H1 (cell line): ENCODE measurements at regions not wholly inside any gene's neighbourhood (a gene's known extent, or its start where the extent isn't known, plus 50 kb on each side); places are given as distances from the start of the nearest gene placed in this dataset.

Experiments used
- CTCF ChIA-PET: fragments of 300-600 bp; sonication (Branson Sonifier 250); formaldehyde crosslinking; loops from one replicate; lab custom pipeline; 2021; ENCODE audit not compliant: partially characterized antibody; lab: Charles Lee
- POLR2A ChIA-PET: fragments of 300-600 bp; sonication (Branson Sonifier 250); formaldehyde crosslinking; loops from one replicate; lab custom pipeline; 2021; ENCODE audit warnings: inconsistent platforms; ENCODE audit not compliant: partially characterized antibody; lab: Charles Lee
- DNase-seq, 2 experiments: peaks; one replicate each; pipeline versions ENCODE4 v3.0.0 to v3.0.0-alpha.2; 2010 to 2022; ENCODE audit warnings: low spot score in 2 of 2, low read depth in 1 of 2, mixed read lengths in 1 of 2
- FAIRE-seq: peaks from 2 replicates; lab custom pipeline; 2011; peaks lifted over from hg19 to GRCh38; lab: Jason Lieb, UNC
- H2AFZ ChIP-seq: 2 replicates; pipeline ENCODE4 v1.8.1; 2012; ENCODE audit warnings: low read length, inconsistent platforms
- H2AK5ac ChIP-seq: 2 replicates; pipeline ENCODE4 v1.6.1; 2013; ENCODE audit warnings: low read depth, low read length
- H2BK120ac ChIP-seq: replicated peaks from 2 replicates; pipeline ENCODE3; 2013; ENCODE audit warnings: low read depth, low read length, inconsistent platforms
- H2BK12ac ChIP-seq: 2 replicates; pipeline ENCODE4 v1.6.1; 2013; ENCODE audit warnings: low read depth, low read length
- H2BK15ac ChIP-seq: 2 replicates; pipeline ENCODE4 v1.6.1; 2013; ENCODE audit warnings: low read length
- H2BK20ac ChIP-seq: 2 replicates; pipeline ENCODE4 v1.6.1; 2013; ENCODE audit warnings: low read length
- H2BK5ac ChIP-seq: 2 replicates; pipeline ENCODE4 v1.6.1; 2013; ENCODE audit warnings: low read depth, low read length
- H3K14ac ChIP-seq: 2 replicates; pipeline ENCODE4 v1.6.1; 2013; ENCODE audit warnings: inconsistent platforms; ENCODE audit not compliant: insufficient read length
- H3K18ac ChIP-seq: 2 replicates; pipeline ENCODE4 v1.6.1; 2013; ENCODE audit warnings: low read length; ENCODE audit errors: extremely low read depth
- H3K23ac ChIP-seq: 2 replicates; pipeline ENCODE4 v1.6.1; 2013; ENCODE audit warnings: inconsistent platforms; ENCODE audit not compliant: insufficient read length
- H3K23me2 ChIP-seq: 2 replicates; pipeline ENCODE4 v1.6.1; 2013; ENCODE audit warnings: low read depth, low read length
- H3K27ac ChIP-seq: 2 replicates; pipeline ENCODE4 v1.6.1; 2011; ENCODE audit warnings: low read depth, low read length, inconsistent platforms
- H3K27me3 ChIP-seq, 4 experiments: replicated peaks in 1 of 4; 1 replicate in 1 of 4; 2 replicates in 3 of 4; pipeline versions ENCODE4 v1.6.1 to v1.8.1; 2011 to 2013; ENCODE audit warnings: low read length in 3 of 4, mild to moderate bottlenecking in 3 of 4, inconsistent platforms in 2 of 4, mixed read lengths in 2 of 4, moderate library complexity in 1 of 4; ENCODE audit not compliant: control insufficient read depth in 3 of 4, insufficient read depth in 3 of 4; ENCODE audit errors: extremely low read depth in 1 of 4
- H3K36me3 ChIP-seq, 4 experiments: 2 replicates each; pipeline versions ENCODE4 v1.6.1 to v1.8.1; 2011 to 2013; ENCODE audit warnings: mild to moderate bottlenecking in 4 of 4, low read length in 3 of 4, moderate library complexity in 2 of 4, control low read depth in 1 of 4, inconsistent platforms in 1 of 4; ENCODE audit not compliant: insufficient read depth in 4 of 4, control insufficient read depth in 2 of 4
- H3K4ac ChIP-seq: replicated peaks from 2 replicates; pipeline ENCODE3; 2013; ENCODE audit warnings: low read length, low read depth, mixed read lengths, inconsistent platforms; ENCODE audit not compliant: insufficient read length
- H3K4me1 ChIP-seq, 4 experiments: replicated peaks in 1 of 4; 1 replicate in 1 of 4; 2 replicates in 3 of 4; pipeline versions ENCODE4 v1.6.1 to v1.8.1; 2011 to 2013; ENCODE audit warnings: low read length in 3 of 4, inconsistent platforms in 2 of 4, mixed read lengths in 1 of 4; ENCODE audit not compliant: insufficient read depth in 4 of 4, control insufficient read depth in 3 of 4
- H3K4me2 ChIP-seq, 2 experiments: 2 replicates each; pipeline versions ENCODE4 v1.6.1 to v1.8.1; 2011 to 2013; ENCODE audit warnings: low read depth in 2 of 2, low read length in 2 of 2, control low read depth in 1 of 2, inconsistent platforms in 1 of 2, mild to moderate bottlenecking in 1 of 2; ENCODE audit not compliant: insufficient read depth in 1 of 2
- H3K4me3 ChIP-seq, 4 experiments: fragments of 200-600, 300-600 bp in 1 of 4; sonication (generic), shearing (Covaris generic), sonication (Bioruptor Twin) in 1 of 4; 2 replicates each; pipeline versions ENCODE4 v1.5.1 to v1.8.1; 2011 to 2016; ENCODE audit warnings: low read length in 4 of 4, low read depth in 3 of 4, control low read depth in 2 of 4, inconsistent platforms in 2 of 4, mild to moderate bottlenecking in 2 of 4, mixed read lengths in 1 of 4, moderate library complexity in 1 of 4; ENCODE audit not compliant: insufficient read depth in 2 of 4; ENCODE audit errors: extremely low read depth in 1 of 4
- H3K56ac ChIP-seq: replicated peaks from 2 replicates; pipeline ENCODE3; 2013; ENCODE audit warnings: low read depth, mild to moderate bottlenecking, mixed read lengths, low read length, inconsistent platforms; ENCODE audit not compliant: insufficient read length
- H3K79me1 ChIP-seq: 2 replicates; pipeline ENCODE4 v1.6.1; 2013; ENCODE audit warnings: low read depth, low read length, control low read depth
- H3K79me2 ChIP-seq, 2 experiments: 2 replicates each; pipeline versions ENCODE4 v1.6.1 to v1.8.1; 2012 to 2013; ENCODE audit warnings: low read length in 2 of 2, mild to moderate bottlenecking in 2 of 2, inconsistent platforms in 1 of 2; ENCODE audit not compliant: insufficient read depth in 2 of 2, control insufficient read depth in 1 of 2
- H3K9ac ChIP-seq, 4 experiments: replicated peaks in 1 of 4; 1 replicate in 1 of 4; 2 replicates in 3 of 4; pipeline versions ENCODE4 v1.6.1 to v1.8.1; 2011 to 2013; ENCODE audit warnings: low read depth in 3 of 4, low read length in 3 of 4, control low read depth in 2 of 4, mild to moderate bottlenecking in 2 of 4, moderate library complexity in 2 of 4, inconsistent platforms in 1 of 4; ENCODE audit errors: extremely low read depth in 1 of 4
- H3K9me3 ChIP-seq, 2 experiments: 2 replicates each; pipeline versions ENCODE4 v1.6.1 to v1.8.1; 2012 to 2013; ENCODE audit warnings: mild to moderate bottlenecking in 2 of 2, moderate library complexity in 2 of 2, control low read depth in 1 of 2, inconsistent platforms in 1 of 2, low read depth in 1 of 2, low read length in 1 of 2, mixed read lengths in 1 of 2; ENCODE audit not compliant: insufficient read depth in 2 of 2
- H4K20me1 ChIP-seq, 2 experiments: replicated peaks in 1 of 2; 2 replicates each; pipeline versions ENCODE3 to v1.8.1; 2011 to 2013; ENCODE audit warnings: inconsistent platforms in 2 of 2, low read length in 2 of 2, mild to moderate bottlenecking in 1 of 2; ENCODE audit not compliant: insufficient read depth in 2 of 2, control insufficient read depth in 1 of 2
- H4K5ac ChIP-seq: 2 replicates; pipeline ENCODE4 v1.6.1; 2013; ENCODE audit warnings: low read length, low read depth, mixed read lengths, inconsistent platforms; ENCODE audit not compliant: insufficient read length
- H4K8ac ChIP-seq: 2 replicates; pipeline ENCODE4 v1.8.0; 2013; ENCODE audit warnings: mild to moderate bottlenecking, moderate library complexity, low read length, inconsistent platforms; ENCODE audit not compliant: insufficient read depth; ENCODE audit errors: extremely low read depth
- H4K91ac ChIP-seq: replicated peaks from 2 replicates; pipeline ENCODE3; 2013; ENCODE audit warnings: low read length, mixed read lengths, inconsistent platforms; ENCODE audit not compliant: insufficient read length
- BCL11A ChIP-seq, 2 experiments: IDR thresholded peaks; one replicate each; pipeline ENCODE4 v1.6.1; 2011; ENCODE audit warnings: low read depth in 2 of 2, low read length in 2 of 2, mild to moderate bottlenecking in 2 of 2
- CBX8 ChIP-seq: fragments of 300-800, 300-1000 bp; sonication (generic); IDR thresholded peaks from 2 replicates; pipeline ENCODE4 v1.7.1; 2016; ENCODE audit warnings: low read depth, low read length, borderline replicate concordance
- GTF2F1 ChIP-seq: IDR thresholded peaks from 2 replicates; pipeline ENCODE4 v1.6.1; 2012; ENCODE audit warnings: low read depth, low read length, improper control_type of control experiment, borderline replicate concordance
- HDAC6 ChIP-seq: IDR thresholded peaks from one replicate; pipeline ENCODE4 v1.7.1; 2012; ENCODE audit warnings: low read depth, mild to moderate bottlenecking, inconsistent platforms, low read length, moderate library complexity
- KDM1A ChIP-seq: fragments of 200-600, 300-600 bp; sonication (generic); IDR thresholded peaks from 2 replicates; pipeline ENCODE4 v1.7.1; 2016; ENCODE audit warnings: mild to moderate bottlenecking, low read length, borderline replicate concordance
- PHF8 ChIP-seq: fragments of 200-600 bp; sonication (generic); conservative IDR thresholded peaks from 2 replicates; pipeline ENCODE4 v1.7.1; 2012; ENCODE audit warnings: low read depth, mild to moderate bottlenecking, inconsistent platforms, low read length, moderate library complexity
- RFX5 ChIP-seq: IDR thresholded peaks from 2 replicates; pipeline ENCODE4 v1.6.1; 2011; ENCODE audit warnings: low read depth, low read length, improper control_type of control experiment, borderline replicate concordance
- RXRA ChIP-seq: IDR thresholded peaks from 2 replicates; pipeline ENCODE4 v1.6.1; 2011; ENCODE audit warnings: low read depth, mild to moderate bottlenecking, low read length, moderate library complexity; ENCODE audit not compliant: insufficient read depth
- SP1 ChIP-seq: IDR thresholded peaks from 2 replicates; pipeline ENCODE4 v1.6.1; 2011; ENCODE audit warnings: low read depth, low read length
- SRF ChIP-seq: IDR thresholded peaks from 2 replicates; pipeline ENCODE4 v1.6.1; 2011; ENCODE audit warnings: mild to moderate bottlenecking, low read depth, low read length, moderate library complexity
- TBP ChIP-seq: IDR thresholded peaks from 2 replicates; pipeline ENCODE4 v1.6.1; 2011; ENCODE audit warnings: low read depth, low read length, improper control_type of control experiment
- TEAD4 ChIP-seq: IDR thresholded peaks from 2 replicates; pipeline ENCODE4 v1.6.1; 2012; ENCODE audit warnings: low read depth, low read length, inconsistent platforms, mixed read lengths
- YY1 ChIP-seq: IDR thresholded peaks from 2 replicates; pipeline ENCODE4 v1.6.1; 2011; ENCODE audit warnings: low read depth, mild to moderate bottlenecking, low read length
- WGBS, 2 experiments: shearing (Covaris generic) in 1 of 2; methylation state at CpG; one replicate each; pipeline versions ENCODE4 v1.1.6 to v1.1.7; 2013 to 2015; ENCODE audit warnings: low lambda C conversion rate in 2 of 2, mixed read lengths in 2 of 2, inconsistent platforms in 1 of 2, low coverage in 1 of 2, missing lambda C conversion rate in 1 of 2; ENCODE audit not compliant: insufficient replicate concordance in 2 of 2, insufficient coverage in 1 of 2, insufficient read length in 1 of 2; ENCODE audit errors: extremely low coverage in 1 of 2, missing lambda C conversion rate in 1 of 2; 5-methylcytosine and 5-hydroxymethylcytosine counted together
- TF ChIP-seq, protein P1 (sequence below): IDR thresholded peaks from 2 replicates; pipeline ENCODE4 v1.6.1; 2011; ENCODE audit warnings: low read length, improper control_type of control experiment

DNA sequence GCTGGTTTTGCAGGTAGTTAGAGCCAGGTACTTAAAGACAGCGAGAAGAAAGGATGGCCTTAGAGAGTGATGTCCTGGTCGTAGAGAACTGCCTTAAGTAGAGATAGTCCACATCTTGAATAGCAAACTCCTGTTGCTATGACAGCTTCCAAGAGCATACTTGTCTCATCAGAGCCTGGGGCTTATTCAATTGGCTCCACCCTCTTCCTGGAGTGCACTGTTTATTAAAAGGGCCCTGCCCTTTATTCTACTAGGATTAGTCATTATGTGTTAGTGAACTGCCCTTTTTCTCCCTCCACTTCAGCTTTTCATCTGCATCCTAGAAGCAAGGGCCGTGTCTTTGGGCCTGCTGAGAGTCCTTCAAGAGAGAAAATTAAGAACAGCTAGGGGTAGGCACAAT lies 94.5 kb upstream of the EOLA2 start:
- Histone ChIP-seq H3K79me2 (no peaks in the 10 kb centered on the region), H2BK12ac (no peak overlapping the region), H4K91ac (no peak overlapping the region), H3K36me3 (no peaks in the 10 kb centered on the region), H3K56ac (no peak overlapping the region), H3K4me3 (no peak overlapping the region), H3K14ac (no peak overlapping the region), H3K4ac (no peak overlapping the region), H3K9me3 (no peaks in the 10 kb centered on the region), H4K5ac (no peak overlapping the region), H3K23me2 (no peaks in the 10 kb centered on the region), H3K18ac (no peak overlapping the region), H3K79me1 (no peaks in the 10 kb centered on the region), H3K23ac (no peak overlapping the region), H2BK120ac (no peak overlapping the region), H2BK20ac (no peak overlapping the region), H3K27me3 (no peaks in the 10 kb centered on the region), H2AFZ (no peak overlapping the region), H2AK5ac (no peak overlapping the region), H3K4me1 (no peaks in the 10 kb centered on the region), H3K4me2 (no peak overlapping the region), H2BK5ac (no peak overlapping the region), H3K27ac (no peak overlapping the region), H2BK15ac (no peak overlapping the region), H3K9ac (no peak overlapping the region), H4K8ac (no peak overlapping the region), H4K20me1 (no peaks in the 10 kb centered on the region)
- FAIRE-seq, result no peak
- ChIA-PET POLR2A (no interaction called here), CTCF (no interaction called here)
- no peak for DNase-seq
- WGBS, 2 experiments, result 76% methylated on average over 2 of the region's 3 CpGs; no CpG with 5 or more reads in 1 of the 2 experiments
- no peak for TF ChIP-seq GTF2F1
- TF ChIP-seq SRF, result no peak
- TF ChIP-seq PHF8, result no peak
- TF ChIP-seq TBP, result no peak
- TF ChIP-seq TEAD4, result no peak
- no peak for TF ChIP-seq RXRA
- TF ChIP-seq CBX8, result no peak
- no peak for TF ChIP-seq SP1
- TF ChIP-seq RFX5, result no peak
- no peak for TF ChIP-seq KDM1A
- no peak for TF ChIP-seq BCL11A (IDR thresholded peaks at IDR 0.05; ENCODE audit: low read depth in 2 of 2, low read length in 2 of 2)
- TF ChIP-seq, protein P1, sequence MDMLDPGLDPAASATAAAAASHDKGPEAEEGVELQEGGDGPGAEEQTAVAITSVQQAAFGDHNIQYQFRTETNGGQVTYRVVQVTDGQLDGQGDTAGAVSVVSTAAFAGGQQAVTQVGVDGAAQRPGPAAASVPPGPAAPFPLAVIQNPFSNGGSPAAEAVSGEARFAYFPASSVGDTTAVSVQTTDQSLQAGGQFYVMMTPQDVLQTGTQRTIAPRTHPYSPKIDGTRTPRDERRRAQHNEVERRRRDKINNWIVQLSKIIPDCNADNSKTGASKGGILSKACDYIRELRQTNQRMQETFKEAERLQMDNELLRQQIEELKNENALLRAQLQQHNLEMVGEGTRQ, result no peak
- no peak for TF ChIP-seq HDAC6
- no peak for TF ChIP-seq YY1
